H1 (cell line): ENCODE measurements at regions not wholly inside any gene's neighbourhood (a gene's known extent, or its start where the extent isn't known, plus 50 kb on each side); places are given as distances from the start of the nearest gene placed in this dataset.

Experiments used
- CTCF ChIA-PET: fragments of 300-600 bp; sonication (Branson Sonifier 250); formaldehyde crosslinking; loops from one replicate; lab custom pipeline; 2021; ENCODE audit not compliant: partially characterized antibody; lab: Charles Lee
- POLR2A ChIA-PET: fragments of 300-600 bp; sonication (Branson Sonifier 250); formaldehyde crosslinking; loops from one replicate; lab custom pipeline; 2021; ENCODE audit warnings: inconsistent platforms; ENCODE audit not compliant: partially characterized antibody; lab: Charles Lee
- DNase-seq, 2 experiments: peaks; one replicate each; pipeline versions ENCODE4 v3.0.0 to v3.0.0-alpha.2; 2010 to 2022; ENCODE audit warnings: low spot score in 2 of 2, low read depth in 1 of 2, mixed read lengths in 1 of 2
- FAIRE-seq: peaks from 2 replicates; lab custom pipeline; 2011; peaks lifted over from hg19 to GRCh38; lab: Jason Lieb, UNC
- H2AFZ ChIP-seq: 2 replicates; pipeline ENCODE4 v1.8.1; 2012; ENCODE audit warnings: low read length, inconsistent platforms
- H2AK5ac ChIP-seq: 2 replicates; pipeline ENCODE4 v1.6.1; 2013; ENCODE audit warnings: low read depth, low read length
- H2BK120ac ChIP-seq: replicated peaks from 2 replicates; pipeline ENCODE3; 2013; ENCODE audit warnings: low read depth, low read length, inconsistent platforms
- H2BK12ac ChIP-seq: 2 replicates; pipeline ENCODE4 v1.6.1; 2013; ENCODE audit warnings: low read depth, low read length
- H2BK15ac ChIP-seq: 2 replicates; pipeline ENCODE4 v1.6.1; 2013; ENCODE audit warnings: low read length
- H2BK20ac ChIP-seq: 2 replicates; pipeline ENCODE4 v1.6.1; 2013; ENCODE audit warnings: low read length
- H2BK5ac ChIP-seq: 2 replicates; pipeline ENCODE4 v1.6.1; 2013; ENCODE audit warnings: low read depth, low read length
- H3K14ac ChIP-seq: 2 replicates; pipeline ENCODE4 v1.6.1; 2013; ENCODE audit warnings: inconsistent platforms; ENCODE audit not compliant: insufficient read length
- H3K18ac ChIP-seq: 2 replicates; pipeline ENCODE4 v1.6.1; 2013; ENCODE audit warnings: low read length; ENCODE audit errors: extremely low read depth
- H3K23ac ChIP-seq: 2 replicates; pipeline ENCODE4 v1.6.1; 2013; ENCODE audit warnings: inconsistent platforms; ENCODE audit not compliant: insufficient read length
- H3K23me2 ChIP-seq: 2 replicates; pipeline ENCODE4 v1.6.1; 2013; ENCODE audit warnings: low read depth, low read length
- H3K27ac ChIP-seq: 2 replicates; pipeline ENCODE4 v1.6.1; 2011; ENCODE audit warnings: low read depth, low read length, inconsistent platforms
- H3K27me3 ChIP-seq, 4 experiments: replicated peaks in 1 of 4; 1 replicate in 1 of 4; 2 replicates in 3 of 4; pipeline versions ENCODE4 v1.6.1 to v1.8.1; 2011 to 2013; ENCODE audit warnings: low read length in 3 of 4, mild to moderate bottlenecking in 3 of 4, inconsistent platforms in 2 of 4, mixed read lengths in 2 of 4, moderate library complexity in 1 of 4; ENCODE audit not compliant: control insufficient read depth in 3 of 4, insufficient read depth in 3 of 4; ENCODE audit errors: extremely low read depth in 1 of 4
- H3K36me3 ChIP-seq, 4 experiments: 2 replicates each; pipeline versions ENCODE4 v1.6.1 to v1.8.1; 2011 to 2013; ENCODE audit warnings: mild to moderate bottlenecking in 4 of 4, low read length in 3 of 4, moderate library complexity in 2 of 4, control low read depth in 1 of 4, inconsistent platforms in 1 of 4; ENCODE audit not compliant: insufficient read depth in 4 of 4, control insufficient read depth in 2 of 4
- H3K4ac ChIP-seq: replicated peaks from 2 replicates; pipeline ENCODE3; 2013; ENCODE audit warnings: low read length, low read depth, mixed read lengths, inconsistent platforms; ENCODE audit not compliant: insufficient read length
- H3K4me1 ChIP-seq, 4 experiments: replicated peaks in 1 of 4; 1 replicate in 1 of 4; 2 replicates in 3 of 4; pipeline versions ENCODE4 v1.6.1 to v1.8.1; 2011 to 2013; ENCODE audit warnings: low read length in 3 of 4, inconsistent platforms in 2 of 4, mixed read lengths in 1 of 4; ENCODE audit not compliant: insufficient read depth in 4 of 4, control insufficient read depth in 3 of 4
- H3K4me2 ChIP-seq, 2 experiments: 2 replicates each; pipeline versions ENCODE4 v1.6.1 to v1.8.1; 2011 to 2013; ENCODE audit warnings: low read depth in 2 of 2, low read length in 2 of 2, control low read depth in 1 of 2, inconsistent platforms in 1 of 2, mild to moderate bottlenecking in 1 of 2; ENCODE audit not compliant: insufficient read depth in 1 of 2
- H3K4me3 ChIP-seq, 4 experiments: fragments of 200-600, 300-600 bp in 1 of 4; sonication (generic), shearing (Covaris generic), sonication (Bioruptor Twin) in 1 of 4; 2 replicates each; pipeline versions ENCODE4 v1.5.1 to v1.8.1; 2011 to 2016; ENCODE audit warnings: low read length in 4 of 4, low read depth in 3 of 4, control low read depth in 2 of 4, inconsistent platforms in 2 of 4, mild to moderate bottlenecking in 2 of 4, mixed read lengths in 1 of 4, moderate library complexity in 1 of 4; ENCODE audit not compliant: insufficient read depth in 2 of 4; ENCODE audit errors: extremely low read depth in 1 of 4
- H3K56ac ChIP-seq: replicated peaks from 2 replicates; pipeline ENCODE3; 2013; ENCODE audit warnings: low read depth, mild to moderate bottlenecking, mixed read lengths, low read length, inconsistent platforms; ENCODE audit not compliant: insufficient read length
- H3K79me1 ChIP-seq: 2 replicates; pipeline ENCODE4 v1.6.1; 2013; ENCODE audit warnings: low read depth, low read length, control low read depth
- H3K79me2 ChIP-seq, 2 experiments: 2 replicates each; pipeline versions ENCODE4 v1.6.1 to v1.8.1; 2012 to 2013; ENCODE audit warnings: low read length in 2 of 2, mild to moderate bottlenecking in 2 of 2, inconsistent platforms in 1 of 2; ENCODE audit not compliant: insufficient read depth in 2 of 2, control insufficient read depth in 1 of 2
- H3K9ac ChIP-seq, 4 experiments: replicated peaks in 1 of 4; 1 replicate in 1 of 4; 2 replicates in 3 of 4; pipeline versions ENCODE4 v1.6.1 to v1.8.1; 2011 to 2013; ENCODE audit warnings: low read depth in 3 of 4, low read length in 3 of 4, control low read depth in 2 of 4, mild to moderate bottlenecking in 2 of 4, moderate library complexity in 2 of 4, inconsistent platforms in 1 of 4; ENCODE audit errors: extremely low read depth in 1 of 4
- H3K9me3 ChIP-seq, 2 experiments: 2 replicates each; pipeline versions ENCODE4 v1.6.1 to v1.8.1; 2012 to 2013; ENCODE audit warnings: mild to moderate bottlenecking in 2 of 2, moderate library complexity in 2 of 2, control low read depth in 1 of 2, inconsistent platforms in 1 of 2, low read depth in 1 of 2, low read length in 1 of 2, mixed read lengths in 1 of 2; ENCODE audit not compliant: insufficient read depth in 2 of 2
- H4K20me1 ChIP-seq, 2 experiments: replicated peaks in 1 of 2; 2 replicates each; pipeline versions ENCODE3 to v1.8.1; 2011 to 2013; ENCODE audit warnings: inconsistent platforms in 2 of 2, low read length in 2 of 2, mild to moderate bottlenecking in 1 of 2; ENCODE audit not compliant: insufficient read depth in 2 of 2, control insufficient read depth in 1 of 2
- H4K5ac ChIP-seq: 2 replicates; pipeline ENCODE4 v1.6.1; 2013; ENCODE audit warnings: low read length, low read depth, mixed read lengths, inconsistent platforms; ENCODE audit not compliant: insufficient read length
- H4K8ac ChIP-seq: 2 replicates; pipeline ENCODE4 v1.8.0; 2013; ENCODE audit warnings: mild to moderate bottlenecking, moderate library complexity, low read length, inconsistent platforms; ENCODE audit not compliant: insufficient read depth; ENCODE audit errors: extremely low read depth
- H4K91ac ChIP-seq: replicated peaks from 2 replicates; pipeline ENCODE3; 2013; ENCODE audit warnings: low read length, mixed read lengths, inconsistent platforms; ENCODE audit not compliant: insufficient read length
- BCL11A ChIP-seq, 2 experiments: IDR thresholded peaks; one replicate each; pipeline ENCODE4 v1.6.1; 2011; ENCODE audit warnings: low read depth in 2 of 2, low read length in 2 of 2, mild to moderate bottlenecking in 2 of 2
- CEBPB ChIP-seq: IDR thresholded peaks from 2 replicates; pipeline ENCODE4 v1.6.1; 2012; ENCODE audit warnings: low read depth, low read length
- HDAC6 ChIP-seq: IDR thresholded peaks from one replicate; pipeline ENCODE4 v1.7.1; 2012; ENCODE audit warnings: low read depth, mild to moderate bottlenecking, inconsistent platforms, low read length, moderate library complexity
- JUND ChIP-seq: IDR thresholded peaks from 2 replicates; pipeline ENCODE4 v1.6.1; 2011; ENCODE audit warnings: mild to moderate bottlenecking, improper control_type of control experiment, low read length
- POU5F1 ChIP-seq: IDR thresholded peaks from 2 replicates; pipeline ENCODE4 v1.6.1; 2011; ENCODE audit warnings: low read depth, mild to moderate bottlenecking, low read length, moderate library complexity
- SIX5 ChIP-seq: IDR thresholded peaks from 2 replicates; pipeline ENCODE4 v1.6.1; 2011; ENCODE audit warnings: mild to moderate bottlenecking, low read depth, low read length
- SUZ12 ChIP-seq: fragments of 200-600 bp; sonication (generic); IDR thresholded peaks from 2 replicates; pipeline ENCODE4 v1.6.1; 2012; ENCODE audit warnings: mild to moderate bottlenecking, inconsistent platforms, low read length, moderate library complexity, mixed read lengths
- WGBS, 2 experiments: shearing (Covaris generic) in 1 of 2; methylation state at CpG; one replicate each; pipeline versions ENCODE4 v1.1.6 to v1.1.7; 2013 to 2015; ENCODE audit warnings: low lambda C conversion rate in 2 of 2, mixed read lengths in 2 of 2, inconsistent platforms in 1 of 2, low coverage in 1 of 2, missing lambda C conversion rate in 1 of 2; ENCODE audit not compliant: insufficient replicate concordance in 2 of 2, insufficient coverage in 1 of 2, insufficient read length in 1 of 2; ENCODE audit errors: extremely low coverage in 1 of 2, missing lambda C conversion rate in 1 of 2; 5-methylcytosine and 5-hydroxymethylcytosine counted together
- TF ChIP-seq, protein P1 (sequence below): IDR thresholded peaks from 2 replicates; pipeline ENCODE4 v1.6.1; 2012; ENCODE audit warnings: low read length, inconsistent platforms
- TF ChIP-seq, protein P2 (sequence below): IDR thresholded peaks from 2 replicates; pipeline ENCODE4 v1.6.1; 2012; ENCODE audit warnings: inconsistent platforms

DNA sequence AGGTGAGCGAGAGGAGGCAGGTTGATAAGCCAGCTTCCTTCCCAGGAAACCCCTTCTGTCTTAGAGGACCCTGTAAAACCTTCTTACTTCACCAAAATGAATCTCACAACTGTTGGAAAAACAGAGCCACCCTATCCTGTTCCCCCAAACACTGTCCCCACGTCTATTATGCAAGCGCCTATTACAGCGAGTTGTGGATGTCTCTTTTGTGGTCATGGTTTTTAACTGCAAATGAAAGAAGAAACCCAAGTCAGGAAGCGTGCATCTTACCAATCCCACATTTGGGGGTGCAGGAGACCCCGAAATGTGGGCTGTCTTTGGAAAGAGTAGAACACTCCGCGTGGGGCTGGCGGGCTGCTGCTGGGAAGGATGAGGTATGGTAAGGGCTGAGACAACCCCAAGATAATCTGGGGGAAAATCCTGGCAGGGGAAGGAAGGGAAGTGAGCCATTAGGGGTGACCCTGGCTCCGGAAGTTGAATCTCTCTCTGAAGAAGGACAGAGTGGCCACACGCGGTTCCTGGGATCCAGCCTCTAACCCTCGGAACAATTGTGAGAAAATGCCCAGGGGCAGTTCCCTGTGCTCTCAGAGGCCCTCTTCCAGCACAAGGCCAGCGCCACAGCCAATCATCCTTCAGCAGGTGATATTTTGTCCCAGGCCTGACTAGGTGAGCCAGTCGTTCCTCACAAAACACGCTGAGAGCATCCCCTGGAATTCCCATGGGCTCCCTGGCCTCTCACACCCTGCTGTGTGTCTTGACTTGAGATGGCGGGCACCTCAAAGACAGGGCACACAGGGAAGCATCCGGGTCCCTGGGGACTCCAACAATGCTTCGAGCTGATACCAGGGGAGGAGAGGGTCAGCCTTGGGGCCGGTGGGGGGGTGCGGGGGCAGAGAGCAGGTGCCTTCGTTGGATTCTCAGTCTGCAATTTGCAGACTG lies 168.5 kb upstream of the IRF2BP2 start:
- H2BK12ac ChIP-seq: peak overlapping the region; percentile 0; the same call in 1 of the 2 replicates
- H3K4me3 ChIP-seq: no peak overlapping the region
- peaks cover 0 to 4% (median 0%) of the 10 kb centered on the region in 4 experiments; a peak in 3 of 7 replicates for H3K4me1 ChIP-seq
- DNase-seq: peak in 1 of 2 experiments; percentile 63
- no peaks in the 10 kb centered on the region for H3K79me2 ChIP-seq
- 0 out of 2 replicates have a peak overlapping the region, but pooled peaks have one; percentile 58 for H4K8ac ChIP-seq
- H3K56ac ChIP-seq: no peak overlapping the region
- no peak overlapping the region for H4K5ac ChIP-seq
- no peak overlapping the region for H2BK120ac ChIP-seq
- H3K14ac ChIP-seq: no peak overlapping the region
- H3K23me2 ChIP-seq: no peaks in the 10 kb centered on the region
- no peak overlapping the region for H3K27ac ChIP-seq
- H4K20me1 ChIP-seq: no peaks in the 10 kb centered on the region
- CTCF ChIA-PET: interaction anchor here (0.6 to 1.4 kb wide), 3 partner anchors 48 to 837 kb away, joined by 3 to 4 read pairs (median 3); no protein-coding TSS in a partner anchor
- no peak overlapping the region for H2BK5ac ChIP-seq
- H3K4ac ChIP-seq: no peak overlapping the region
- peak overlapping the region; percentile 5; the same call in 1 of the 2 replicates for H2AFZ ChIP-seq
- H3K4me2 ChIP-seq: no peak overlapping the region
- FAIRE-seq: no peak
- 0 out of 2 replicates have a peak overlapping the region, but pooled peaks have one; percentile 5 for H2AK5ac ChIP-seq
- H2BK15ac ChIP-seq: peak overlapping the region; percentile 3
- no peak overlapping the region for H3K23ac ChIP-seq
- H4K91ac ChIP-seq: peak overlapping the region; percentile 6
- 84% methylated on average over 22 of the region's 22 CpGs; no CpG with 5 or more reads in 1 of the 2 experiments for WGBS, 2 experiments
- no peaks in the 10 kb centered on the region; a peak in 1 of 4 replicates for H3K9me3 ChIP-seq
- POLR2A ChIA-PET: no interaction called here
- H3K27me3 ChIP-seq: 0 out of 7 replicates have a peak, but pooled peaks cover 0 to 4% (median 0%) of the 10 kb centered on the region in 4 experiments
- H3K36me3 ChIP-seq: no peaks in the 10 kb centered on the region
- H2BK20ac ChIP-seq: no peak overlapping the region
- no peaks in the 10 kb centered on the region for H3K79me1 ChIP-seq
- H3K18ac ChIP-seq: no peak overlapping the region
- no peak overlapping the region for H3K9ac ChIP-seq
- TF ChIP-seq SUZ12 (peak; percentile 25; the same call in 1 of the 2 replicates), HDAC6 (no peak), BCL11A (IDR thresholded peaks at IDR 0.05; ENCODE audit: low read depth in 2 of 2, low read length in 2 of 2) (no peak), JUND (no peak), CEBPB (no peak), SIX5 (no peak), POU5F1 (no peak)
- TF ChIP-seq, protein P1, sequence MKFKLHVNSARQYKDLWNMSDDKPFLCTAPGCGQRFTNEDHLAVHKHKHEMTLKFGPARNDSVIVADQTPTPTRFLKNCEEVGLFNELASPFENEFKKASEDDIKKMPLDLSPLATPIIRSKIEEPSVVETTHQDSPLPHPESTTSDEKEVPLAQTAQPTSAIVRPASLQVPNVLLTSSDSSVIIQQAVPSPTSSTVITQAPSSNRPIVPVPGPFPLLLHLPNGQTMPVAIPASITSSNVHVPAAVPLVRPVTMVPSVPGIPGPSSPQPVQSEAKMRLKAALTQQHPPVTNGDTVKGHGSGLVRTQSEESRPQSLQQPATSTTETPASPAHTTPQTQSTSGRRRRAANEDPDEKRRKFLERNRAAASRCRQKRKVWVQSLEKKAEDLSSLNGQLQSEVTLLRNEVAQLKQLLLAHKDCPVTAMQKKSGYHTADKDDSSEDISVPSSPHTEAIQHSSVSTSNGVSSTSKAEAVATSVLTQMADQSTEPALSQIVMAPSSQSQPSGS: no peak
- TF ChIP-seq, protein P2, sequence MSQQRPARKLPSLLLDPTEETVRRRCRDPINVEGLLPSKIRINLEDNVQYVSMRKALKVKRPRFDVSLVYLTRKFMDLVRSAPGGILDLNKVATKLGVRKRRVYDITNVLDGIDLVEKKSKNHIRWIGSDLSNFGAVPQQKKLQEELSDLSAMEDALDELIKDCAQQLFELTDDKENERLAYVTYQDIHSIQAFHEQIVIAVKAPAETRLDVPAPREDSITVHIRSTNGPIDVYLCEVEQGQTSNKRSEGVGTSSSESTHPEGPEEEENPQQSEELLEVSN: no peak
